ENCODE measurements at regions not wholly inside any gene's neighbourhood (a gene's known extent, or its start where the extent isn't known, plus 50 kb on each side); places are given as distances from the start of the nearest gene placed in this dataset.

GRCh38 chr20:48273843-48274242, 488.6 kb upstream of the SULF2 start:
- Histone ChIP-seq H3K36me3 (ENCODE audit: control insufficient read depth, insufficient read depth, low read length) (no peaks in the 10 kb centered on the region), H3K4me3 (ENCODE audit: low read depth, low read length) (no peak overlapping the region), H3K27me3 (ENCODE audit: control insufficient read depth, insufficient read depth, low read length) (peaks cover 8% of the 10 kb centered on the region)
- no peak for DNase-seq (ENCODE audit: low read depth)
- ChIA-PET CTCF (no interaction called here), POLR2A (no interaction called here)
- no peak for TF ChIP-seq CTCF (IDR thresholded peaks at IDR 0.05; ENCODE audit: insufficient read depth, low read depth, low read length)

- no peak for TF ChIP-seq CTCF (IDR thresholded peaks at IDR 0.05; ENCODE audit: insufficient read depth, low read depth, low read length)
- POLR2A ChIA-PET = no interaction called here
- H3K27me3 ChIP-seq (ENCODE audit: control insufficient read depth, insufficient read depth, low read length) = peaks cover 8% of the 10 kb centered on the region
- no peak overlapping the region for H3K4me3 ChIP-seq (ENCODE audit: low read depth, low read length)
- CTCF ChIA-PET = interaction anchor here (1.1 kb wide), 1 partner anchor 10 kb away, joined by 3 read pairs; no protein-coding TSS in a partner anchor
- no peaks in the 10 kb centered on the region for H3K36me3 ChIP-seq (ENCODE audit: control insufficient read depth, insufficient read depth, low read length)
- DNase-seq (ENCODE audit: low read depth) = no peak
Measured at GRCh38 chr20:48270885-48271284, 485.6 kb upstream of the SULF2 start.

- POLR2A ChIA-PET = no interaction called here
- no peak for TF ChIP-seq CTCF (IDR thresholded peaks at IDR 0.05; ENCODE audit: insufficient read depth, low read depth, low read length)
- CTCF ChIA-PET = no interaction called here
- Histone ChIP-seq H3K4me3 (ENCODE audit: low read depth, low read length) (no peak overlapping the region), H3K27me3 (ENCODE audit: control insufficient read depth, insufficient read depth, low read length) (peaks cover 11% of the 10 kb centered on the region), H3K36me3 (ENCODE audit: control insufficient read depth, insufficient read depth, low read length) (no peaks in the 10 kb centered on the region)
- DNase-seq (ENCODE audit: low read depth) = no peak
Measured at GRCh38 chr20:48267860-48268633, 482.8 kb upstream of the SULF2 start.

GRCh38 chr20:48266571-48266970, 481.3 kb upstream of the SULF2 start:
- CTCF ChIA-PET = no interaction called here
- Histone ChIP-seq H3K36me3 (ENCODE audit: control insufficient read depth, insufficient read depth, low read length) (no peaks in the 10 kb centered on the region), H3K4me3 (ENCODE audit: low read depth, low read length) (no peak overlapping the region), H3K27me3 (ENCODE audit: control insufficient read depth, insufficient read depth, low read length) (peaks cover 8% of the 10 kb centered on the region)
- TF ChIP-seq CTCF (IDR thresholded peaks at IDR 0.05; ENCODE audit: insufficient read depth, low read depth, low read length) = no peak
- POLR2A ChIA-PET = no interaction called here
- DNase-seq (ENCODE audit: low read depth) = no peak

GRCh38 chr20:48265791-48266190, 480.5 kb upstream of the SULF2 start:
- peaks cover 7% of the 10 kb centered on the region for H3K27me3 ChIP-seq (ENCODE audit: control insufficient read depth, insufficient read depth, low read length)
- CTCF ChIA-PET = interaction anchor here (1.9 kb wide), 1 partner anchor 9 kb away, joined by 5 read pairs; no protein-coding TSS in a partner anchor
- POLR2A ChIA-PET = no interaction called here
- no peak for TF ChIP-seq CTCF (IDR thresholded peaks at IDR 0.05; ENCODE audit: insufficient read depth, low read depth, low read length)
- no peak for DNase-seq (ENCODE audit: low read depth)
- no peak overlapping the region for H3K4me3 ChIP-seq (ENCODE audit: low read depth, low read length)
- H3K36me3 ChIP-seq (ENCODE audit: control insufficient read depth, insufficient read depth, low read length) = no peaks in the 10 kb centered on the region
